GM19238 (cell line): ENCODE measurements at regions not wholly inside any gene's neighbourhood (a gene's known extent, or its start where the extent isn't known, plus 50 kb on each side); places are given as distances from the start of the nearest gene placed in this dataset.
A peak's percentile ranks its signal among the peaks of the same experiment; 100 is the strongest.
"Not testable (repeated sequence)": the region's sequence is repeated elsewhere in the genome, so short reads cannot be mapped to it uniquely, and the experiment has no call there.

Experiments used
- DNase-seq: peaks from one replicate; pipeline ENCODE4 v3.0.0; 2011; ENCODE audit warnings: low spot score; ENCODE audit not compliant: insufficient read length

DNA sequence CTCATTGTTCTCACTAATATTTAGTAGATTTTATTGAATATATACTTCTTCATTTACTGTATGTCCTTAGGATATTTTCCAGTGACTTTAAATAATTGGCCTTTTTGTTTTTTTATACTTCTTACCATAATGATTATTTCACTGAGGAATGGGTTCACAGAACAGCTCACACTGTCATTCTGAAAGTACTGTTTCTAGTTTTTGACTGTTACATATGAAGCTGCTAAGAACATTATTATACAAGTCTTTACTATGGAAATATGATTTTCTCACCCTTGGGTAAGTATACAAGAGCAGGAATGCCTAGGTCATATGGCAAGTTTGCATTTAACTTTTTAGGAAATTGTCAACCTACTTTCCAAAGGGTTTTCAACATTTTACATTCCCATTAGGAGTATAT lies 343.1 kb downstream of the CCER1 start:
- no peak for DNase-seq

DNA sequence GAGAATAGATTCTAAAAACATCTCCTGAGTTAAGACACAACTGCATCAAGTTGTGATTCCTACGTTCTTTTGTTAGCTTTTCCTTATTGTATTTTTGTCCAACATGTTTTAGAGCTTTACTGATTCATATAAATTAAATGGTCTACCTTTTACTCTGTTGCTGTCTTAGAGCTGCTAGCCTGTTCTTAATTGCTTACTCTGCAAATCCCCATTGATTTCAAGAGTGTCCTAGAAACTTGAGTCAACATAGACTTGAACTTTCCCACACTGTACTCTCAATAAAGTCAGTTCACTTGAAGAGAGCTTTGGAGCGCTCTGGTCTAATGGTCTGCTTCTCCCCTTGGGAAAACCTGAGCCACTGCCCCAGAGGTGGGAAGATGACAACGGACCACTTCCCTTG lies 343.9 kb downstream of the CCER1 start:
- no peak for DNase-seq

DNA sequence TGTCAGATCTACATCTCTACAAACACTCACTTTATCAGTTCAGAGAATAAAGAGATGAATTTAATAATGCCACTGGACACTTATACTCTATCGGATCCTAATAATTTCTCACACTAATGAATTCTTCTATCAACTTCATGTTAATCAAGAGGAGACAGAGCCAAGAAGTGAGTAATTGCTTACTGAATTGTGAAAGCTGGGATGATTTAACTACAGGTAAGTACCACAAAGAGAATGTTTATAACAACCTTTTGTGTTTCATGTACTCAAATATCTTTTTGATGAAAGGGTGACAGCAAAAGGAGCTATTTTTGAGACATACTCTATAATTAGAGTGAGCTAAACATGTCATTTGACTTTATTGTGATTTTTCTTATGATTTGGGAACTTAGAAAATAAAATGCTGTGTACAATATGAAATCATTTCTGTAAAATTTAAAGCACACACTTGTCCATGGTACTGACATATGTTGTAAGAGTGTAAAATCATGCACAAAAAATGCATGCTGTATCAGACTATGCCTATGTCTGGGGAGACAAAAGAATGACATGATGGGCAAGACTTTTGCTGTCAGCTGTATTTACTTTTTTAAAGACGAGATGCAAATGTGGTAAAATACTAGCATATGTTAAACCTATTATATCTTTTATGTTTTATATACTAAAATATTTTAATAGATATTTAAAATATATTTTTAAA lies 361.2 kb downstream of the CCER1 start:
- no peak for DNase-seq

- no peak for DNase-seq
Measured at GRCh38 chr12:90589956-90590355, 365.0 kb downstream of the CCER1 start.

DNA sequence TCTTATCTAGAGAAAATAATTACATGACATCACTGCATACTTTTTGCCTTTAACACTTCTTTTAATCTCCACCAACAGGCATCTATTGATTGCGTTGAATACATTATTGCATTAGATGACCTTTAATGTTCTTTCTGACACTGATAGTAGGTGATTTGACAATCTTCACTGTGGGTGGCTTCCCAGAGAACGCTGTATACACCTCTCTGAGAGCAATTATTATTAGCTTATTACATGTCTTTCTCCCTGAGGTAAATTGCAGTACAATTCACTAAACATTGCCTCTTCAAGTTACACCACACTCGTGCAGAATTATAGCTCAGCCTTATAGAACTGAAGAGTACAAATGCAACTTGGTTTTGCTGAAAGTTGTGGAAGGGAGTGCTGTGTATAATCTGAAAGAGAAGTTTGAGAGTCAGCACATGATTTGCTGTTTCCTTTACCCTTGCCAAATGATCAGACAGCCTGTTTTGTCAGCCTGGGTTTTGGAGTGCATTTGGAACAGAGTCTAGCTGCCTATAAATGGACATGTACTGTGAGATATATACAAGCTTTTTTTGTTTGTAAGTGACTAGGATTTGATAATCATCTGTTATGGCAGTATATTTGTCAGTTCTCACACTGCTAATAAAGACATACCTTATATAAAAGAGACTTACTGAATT lies 369.2 kb downstream of the CCER1 start:
- DNase-seq, result no peak

- DNase-seq, result no peak
Measured at GRCh38 chr12:90576707-90577106, 378.3 kb downstream of the CCER1 start.

DNA sequence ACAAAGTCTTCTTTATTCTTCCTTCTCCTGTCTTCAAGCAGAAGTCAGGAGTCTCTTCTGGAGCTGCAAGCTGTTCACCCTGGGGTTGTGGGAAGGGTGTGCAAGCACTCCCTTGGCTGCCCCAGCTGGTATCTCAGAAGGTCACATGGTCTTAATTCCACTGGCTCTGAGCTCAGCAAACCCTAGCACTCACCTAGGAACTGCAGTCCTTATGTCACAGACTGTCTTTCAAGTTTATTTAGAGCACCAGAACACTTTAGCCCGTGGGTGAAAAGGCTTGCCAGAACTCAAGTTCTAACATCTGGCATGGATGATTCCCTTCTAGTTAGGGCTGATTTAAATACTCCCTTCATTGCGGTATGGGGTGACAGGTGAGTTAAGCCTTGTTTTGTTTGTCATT lies 379.0 kb downstream of the CCER1 start:
- DNase-seq, result no peak

DNA sequence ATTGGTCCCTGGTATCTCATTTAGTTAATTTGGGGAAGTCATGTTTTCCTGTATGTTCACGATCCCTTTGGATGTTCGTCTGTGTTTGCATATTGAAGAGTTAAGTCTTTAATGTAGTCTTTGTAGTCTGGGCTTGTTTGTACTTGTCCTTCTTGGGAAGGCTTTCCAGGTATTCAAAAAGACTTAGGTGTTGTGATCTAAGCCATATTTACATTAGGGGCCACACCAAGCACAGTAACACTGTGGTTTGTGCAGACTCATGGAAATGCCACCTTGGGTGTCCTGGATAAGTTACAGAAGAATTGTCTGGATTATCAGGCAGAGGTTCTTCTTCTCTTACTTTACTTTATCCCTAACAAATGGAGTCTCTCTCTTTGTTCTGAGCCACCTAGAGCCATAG lies 380.3 kb downstream of the CCER1 start:
- DNase-seq, result no peak

GRCh38 chr12:90572778-90573177 lies 382.2 kb downstream of the CCER1 start:
- DNase-seq, result no peak

GRCh38 chr12:90569685-90570084 lies 385.3 kb downstream of the CCER1 start:
- DNase-seq, result no peak

- DNase-seq, result no peak
Measured at GRCh38 chr12:90562671-90563070, 392.3 kb downstream of the CCER1 start.

GRCh38 chr12:90548595-90548994 lies 406.4 kb downstream of the CCER1 start:
- no peak for DNase-seq

DNA sequence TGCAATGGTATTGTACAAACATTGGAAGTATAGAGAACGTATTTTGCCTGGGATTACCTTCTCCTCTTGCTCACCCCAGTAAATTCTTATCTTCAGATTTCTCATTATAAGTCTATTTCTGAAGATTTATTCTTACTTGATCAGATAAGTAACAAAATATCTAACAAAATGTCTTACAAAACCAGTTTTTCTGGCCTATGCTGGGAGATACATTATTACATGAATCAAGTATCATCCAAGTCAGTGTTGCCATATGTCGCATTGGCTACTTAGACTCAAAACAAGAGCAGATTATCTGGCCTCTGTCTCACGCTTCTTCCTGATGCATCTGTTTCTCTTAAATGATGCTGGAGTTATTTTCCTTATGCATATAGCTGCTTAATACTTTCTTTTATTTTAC lies 408.5 kb downstream of the CCER1 start:
- no peak for DNase-seq

DNA sequence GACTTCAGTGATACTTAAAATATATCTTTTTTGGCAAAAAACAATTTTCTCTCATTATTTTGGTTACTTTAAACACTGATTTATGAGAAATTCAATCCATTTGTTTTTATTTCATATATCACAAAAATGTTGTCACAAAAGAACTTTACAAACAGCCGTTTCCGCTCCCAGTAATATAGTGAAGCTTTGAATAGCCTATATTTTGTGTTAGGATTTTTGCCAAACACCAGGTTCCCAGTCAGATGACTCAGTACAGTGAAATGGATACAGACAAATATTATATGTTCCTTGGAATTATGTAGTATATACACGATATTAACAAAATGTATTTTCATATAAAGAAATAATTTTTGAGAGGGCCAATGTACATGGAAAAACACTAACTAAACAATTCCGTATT lies 411.1 kb downstream of the CCER1 start:
- no peak for DNase-seq

DNA sequence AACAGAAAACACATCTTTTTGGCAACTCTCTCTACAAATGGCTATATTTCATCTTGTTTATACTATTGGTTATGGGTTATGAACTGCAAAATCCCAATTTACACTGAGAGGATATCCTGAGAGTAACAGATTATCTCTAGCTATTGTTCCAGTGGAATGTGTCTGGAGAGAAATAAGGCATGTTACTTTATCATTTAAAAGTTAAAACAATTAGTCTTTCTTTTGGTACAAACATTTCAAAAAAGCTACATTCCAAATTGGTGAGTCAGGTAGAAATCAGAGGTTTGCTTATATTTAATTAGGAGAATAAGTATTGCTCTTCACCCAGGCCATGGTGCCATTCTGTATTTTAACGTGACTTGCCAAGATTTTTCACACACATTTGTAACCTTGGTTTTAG lies 411.6 kb downstream of the CCER1 start:
- no peak for DNase-seq

GRCh38 chr12:90542852-90543251 lies 412.1 kb downstream of the CCER1 start:
- DNase-seq, result not testable (repeated sequence)

DNA sequence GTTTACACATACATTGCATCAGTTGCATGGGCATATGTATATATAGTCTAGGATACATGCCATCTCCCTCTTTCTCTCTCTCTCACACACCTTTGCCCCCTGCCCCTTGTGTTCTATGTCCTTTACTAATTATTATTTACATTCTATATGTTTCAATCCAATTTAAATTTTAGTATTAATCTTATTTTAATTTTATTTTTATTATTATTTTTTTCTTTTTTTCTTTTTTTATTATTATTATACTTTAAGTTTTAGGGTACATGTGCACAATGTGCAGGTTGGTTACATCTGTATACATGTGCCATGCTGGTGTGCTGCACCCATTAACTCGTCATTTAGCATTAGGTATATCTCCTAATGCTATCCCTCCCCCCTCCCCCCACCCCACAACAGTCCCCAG lies 421.1 kb downstream of the CCER1 start:
- DNase-seq, result not testable (repeated sequence)

DNA sequence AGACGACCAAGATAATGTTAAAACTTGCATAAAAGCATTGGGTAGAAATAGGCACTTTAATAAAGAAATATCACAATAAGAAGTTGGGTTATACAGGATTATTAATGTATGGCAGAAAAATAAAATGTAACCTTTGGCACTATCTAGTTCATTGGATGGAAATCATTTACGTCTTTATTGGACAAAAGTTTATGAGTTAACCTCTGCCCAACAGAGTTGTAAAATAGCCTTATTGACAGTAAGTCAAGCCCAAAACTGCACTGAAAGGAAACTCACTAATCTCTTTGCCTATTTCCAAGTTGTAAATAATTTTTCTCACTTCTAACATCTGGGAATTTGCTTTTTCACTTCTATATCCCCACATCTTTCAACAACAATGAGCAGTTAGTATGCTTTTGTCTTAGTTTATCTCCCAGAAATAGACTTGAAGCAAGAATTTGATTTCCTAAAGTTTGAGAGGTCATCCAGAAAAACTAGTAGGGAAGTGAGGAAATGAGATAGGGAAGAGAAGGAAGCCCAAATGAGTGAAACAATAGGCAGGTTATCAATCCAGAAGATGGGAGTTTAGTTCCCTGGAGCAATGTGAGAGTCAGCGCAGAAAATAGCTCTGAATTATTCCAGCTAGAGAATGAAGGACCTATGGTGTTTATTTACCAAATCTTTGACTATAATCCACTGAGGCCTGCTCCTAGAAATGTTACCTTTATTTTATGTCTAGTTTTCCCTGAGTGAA lies 434.8 kb downstream of the CCER1 start:
- no peak for DNase-seq

DNA sequence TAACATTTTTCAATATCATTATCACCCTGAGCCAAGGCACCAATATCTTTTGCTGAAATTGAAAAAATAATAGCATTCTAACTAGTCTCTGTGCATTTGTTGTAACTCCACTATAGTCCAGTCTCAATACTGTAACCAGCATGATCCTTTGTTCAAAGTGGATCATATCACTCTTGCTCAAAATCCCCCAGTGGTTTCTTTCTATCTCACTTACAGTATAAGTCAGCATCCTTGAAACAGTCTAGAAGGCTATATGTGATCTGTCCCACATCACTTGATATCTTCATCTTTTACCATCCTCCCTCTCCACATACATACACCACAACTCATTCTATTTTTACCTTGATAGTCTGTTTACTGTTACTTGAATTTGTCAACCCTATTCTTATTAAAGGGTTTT lies 435.7 kb downstream of the CCER1 start:
- no peak for DNase-seq

- DNase-seq, result peak; percentile 1
Measured at GRCh38 chr12:90515199-90516175, 439.5 kb downstream of the CCER1 start.

DNA sequence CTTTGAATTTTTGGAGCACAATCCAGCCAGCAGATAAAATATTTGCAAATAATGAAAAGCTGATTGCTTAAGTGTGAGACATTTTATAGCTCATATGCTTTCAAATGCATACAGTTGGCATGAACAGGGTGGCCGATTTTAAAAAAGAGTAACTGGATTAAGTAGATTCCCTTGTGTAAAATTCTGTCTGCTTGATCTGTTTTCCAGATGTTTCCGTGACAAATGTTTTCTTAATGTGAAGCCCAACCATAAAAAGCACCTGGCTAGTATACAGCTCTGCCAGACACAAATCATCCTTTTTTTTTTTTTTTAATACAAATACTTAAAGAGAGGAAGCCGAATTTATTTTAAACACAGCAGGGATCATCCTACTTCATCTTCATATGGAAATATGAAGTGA lies 440.7 kb downstream of the CCER1 start:
- no peak for DNase-seq
